PC-9 (cell line): ENCODE measurements at regions not wholly inside any gene's neighbourhood (a gene's known extent, or its start where the extent isn't known, plus 50 kb on each side); places are given as distances from the start of the nearest gene placed in this dataset.

Experiments used
- BruUV-seq: library from RNA; stranded (reverse); fragments of 400-500 nt; replicated peaks from 2 replicates; lab custom pipeline; 2021; lab: Mats Ljungman, UMichigan
- CTCF ChIA-PET: fragments of 300-600 bp; sonication (Branson Sonifier 250); formaldehyde crosslinking; loops from one replicate; lab custom pipeline; 2022; ENCODE audit warnings: antibody characterized with exemption; lab: Charles Lee
- POLR2A ChIA-PET: fragments of 300-600 bp; sonication (Branson Sonifier 250); formaldehyde crosslinking; loops from one replicate; lab custom pipeline; 2022; ENCODE audit warnings: antibody characterized with exemption; ENCODE audit not compliant: unreplicated experiment; lab: Charles Lee
- DNase-seq, 2 experiments: peaks; one replicate each; pipeline versions ENCODE4 v3.0.0 to v3.0.0-alpha.2; 2015 to 2022; ENCODE audit warnings: mixed read lengths in 1 of 2
- H2AFZ ChIP-seq: fragments of 200-600 bp; sonication (generic); 2 replicates; pipeline ENCODE4 v1.8.1; 2017; ENCODE audit warnings: antibody characterized with exemption
- H3F3A ChIP-seq: fragments of 200-600 bp; sonication (generic); 2 replicates; pipeline ENCODE4 v1.8.1; 2017; ENCODE audit warnings: antibody characterized with exemption, mild to moderate bottlenecking, low read depth; ENCODE audit not compliant: insufficient read depth
- H3K27ac ChIP-seq: fragments of 200-600 bp; sonication (generic); 2 replicates; pipeline ENCODE4 v1.6.1; 2016; ENCODE audit warnings: mixed run types
- H3K27me3 ChIP-seq: fragments of 200-600 bp; sonication (generic); 2 replicates; pipeline ENCODE4 v1.6.1; 2016; ENCODE audit warnings: low read depth, mixed run types; ENCODE audit not compliant: insufficient read depth
- H3K36me3 ChIP-seq: fragments of 200-600 bp; sonication (generic); 2 replicates; pipeline ENCODE4 v1.6.1; 2016; ENCODE audit warnings: low read depth, mixed run types
- H3K4me1 ChIP-seq: fragments of 200-600 bp; sonication (generic); replicated peaks from 2 replicates; pipeline ENCODE4 v1.6.1; 2016; ENCODE audit warnings: mixed run types; ENCODE audit not compliant: insufficient read depth
- H3K4me2 ChIP-seq: fragments of 200-600 bp; sonication (generic); 2 replicates; pipeline ENCODE4 v1.6.1; 2017; ENCODE audit warnings: mixed run types
- H3K4me3 ChIP-seq: fragments of 200-600 bp; sonication (generic); 2 replicates; pipeline ENCODE4 v1.6.1; 2016; ENCODE audit warnings: mixed run types
- H3K79me2 ChIP-seq: fragments of 200-600 bp; sonication (generic); 2 replicates; pipeline ENCODE4 v1.6.1; 2017; ENCODE audit warnings: low read depth, mixed run types
- H3K9me2 ChIP-seq: fragments of 200-600 bp; sonication (generic); 2 replicates; pipeline ENCODE4 v1.8.1; 2017; ENCODE audit warnings: mild to moderate bottlenecking; ENCODE audit not compliant: insufficient read depth
- H3K9me3 ChIP-seq: fragments of 200-600 bp; sonication (generic); 2 replicates; pipeline ENCODE4 v1.8.1; 2016; ENCODE audit warnings: low read depth; ENCODE audit not compliant: insufficient read depth
- H4K20me1 ChIP-seq: fragments of 200-600 bp; sonication (generic); 2 replicates; pipeline ENCODE4 v1.8.1; 2017; ENCODE audit not compliant: insufficient read depth
- EZH2 ChIP-seq: fragments of 200-600 bp; sonication (generic); IDR thresholded peaks from 2 replicates; pipeline ENCODE4 v1.8.0; 2017; ENCODE audit warnings: antibody characterized with exemption, low read depth
- intact Hi-C: fragments of 100-400 bp; cut with micrococcal nuclease; formaldehyde crosslinking; loops from one replicate; pipeline ENCODE4 v1.10.0; 2022; ENCODE audit not compliant: unreplicated experiment
- TF ChIP-seq, protein P1 (sequence below): fragments of 200-600 bp; sonication (generic); conservative IDR thresholded peaks from 2 replicates; pipeline ENCODE4 v1.6.1; 2017; ENCODE audit warnings: mixed run types, antibody characterized with exemption, mild to moderate bottlenecking, moderate library complexity

DNA sequence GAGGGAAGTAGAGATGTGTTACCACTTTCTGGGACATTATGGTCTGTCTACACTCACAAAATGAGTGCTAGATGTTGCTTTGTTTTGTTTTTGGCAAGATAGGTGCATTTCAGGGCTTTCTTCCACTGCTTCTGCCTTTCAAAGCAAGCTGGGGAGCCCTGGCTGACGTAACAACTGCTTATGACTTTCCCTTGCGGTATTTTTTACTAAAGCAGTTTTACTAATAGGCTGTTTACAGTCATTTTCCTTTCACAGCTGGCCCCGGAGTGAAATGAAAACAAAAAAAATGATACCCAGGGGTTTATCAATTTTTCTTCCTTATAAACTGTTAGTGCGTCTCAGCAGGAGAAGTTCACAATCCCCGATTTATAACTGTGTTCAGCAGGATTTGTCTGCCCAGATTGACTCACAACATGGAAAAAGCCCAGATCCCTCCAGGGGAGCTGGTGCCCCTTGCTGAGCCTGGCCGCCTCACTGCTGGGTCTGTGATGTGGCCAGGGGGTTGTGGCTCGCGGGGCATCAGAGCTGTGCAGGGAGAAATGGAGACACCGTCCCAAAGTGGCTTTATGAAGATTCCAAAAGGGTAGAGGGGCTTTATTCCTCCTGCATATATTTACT, 184.4 kb upstream of the HS3ST3A1 start:
- intact Hi-C loops, result no loop called here
- Histone ChIP-seq H3K4me1 (no peaks in the 10 kb centered on the region), H4K20me1 (no peaks in the 10 kb centered on the region), H3K4me3 (no peak overlapping the region), H3K27ac (no peak overlapping the region), H3K4me2 (no peak overlapping the region), H3K79me2 (no peaks in the 10 kb centered on the region), H3K36me3 (no peaks in the 10 kb centered on the region), H3K9me3 (no peaks in the 10 kb centered on the region), H3K27me3 (no peaks in the 10 kb centered on the region), H3K9me2 (no peaks in the 10 kb centered on the region), H3F3A (no peaks in the 10 kb centered on the region), H2AFZ (no peak overlapping the region)
- ChIA-PET CTCF (interaction anchor here (0.7 kb wide), 1 partner anchor 1027 kb away, joined by 11 read pairs; no protein-coding TSS in a partner anchor), POLR2A (no interaction called here)
- TF ChIP-seq, protein P1, sequence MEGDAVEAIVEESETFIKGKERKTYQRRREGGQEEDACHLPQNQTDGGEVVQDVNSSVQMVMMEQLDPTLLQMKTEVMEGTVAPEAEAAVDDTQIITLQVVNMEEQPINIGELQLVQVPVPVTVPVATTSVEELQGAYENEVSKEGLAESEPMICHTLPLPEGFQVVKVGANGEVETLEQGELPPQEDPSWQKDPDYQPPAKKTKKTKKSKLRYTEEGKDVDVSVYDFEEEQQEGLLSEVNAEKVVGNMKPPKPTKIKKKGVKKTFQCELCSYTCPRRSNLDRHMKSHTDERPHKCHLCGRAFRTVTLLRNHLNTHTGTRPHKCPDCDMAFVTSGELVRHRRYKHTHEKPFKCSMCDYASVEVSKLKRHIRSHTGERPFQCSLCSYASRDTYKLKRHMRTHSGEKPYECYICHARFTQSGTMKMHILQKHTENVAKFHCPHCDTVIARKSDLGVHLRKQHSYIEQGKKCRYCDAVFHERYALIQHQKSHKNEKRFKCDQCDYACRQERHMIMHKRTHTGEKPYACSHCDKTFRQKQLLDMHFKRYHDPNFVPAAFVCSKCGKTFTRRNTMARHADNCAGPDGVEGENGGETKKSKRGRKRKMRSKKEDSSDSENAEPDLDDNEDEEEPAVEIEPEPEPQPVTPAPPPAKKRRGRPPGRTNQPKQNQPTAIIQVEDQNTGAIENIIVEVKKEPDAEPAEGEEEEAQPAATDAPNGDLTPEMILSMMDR, result no peak
- no peak for TF ChIP-seq EZH2
- BruUV-seq, result no TSS peak
- DNase-seq, result no peak

DNA sequence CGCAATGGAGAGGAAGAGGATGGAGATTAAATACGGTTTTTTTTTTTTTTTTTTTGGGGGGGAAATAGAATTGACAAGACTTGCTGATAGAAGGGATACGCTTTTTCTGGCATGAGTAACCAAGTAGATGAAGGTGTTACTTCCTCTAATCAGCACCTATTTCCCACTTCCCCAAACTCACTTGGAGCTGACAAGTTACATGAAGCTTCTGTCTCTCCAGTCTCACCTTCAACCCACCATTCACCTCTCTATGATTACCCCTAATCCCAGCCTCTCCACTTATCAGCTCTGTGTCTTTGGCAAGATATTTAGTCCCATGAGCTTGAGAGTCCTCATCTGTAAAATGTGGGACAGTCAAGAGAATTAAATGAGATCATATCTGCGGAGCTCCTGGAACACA, 185.9 kb upstream of the HS3ST3A1 start:
- Histone ChIP-seq H4K20me1 (no peaks in the 10 kb centered on the region), H3K4me2 (no peak overlapping the region), H3K4me1 (no peaks in the 10 kb centered on the region), H2AFZ (no peak overlapping the region), H3K9me3 (no peaks in the 10 kb centered on the region), H3K79me2 (no peaks in the 10 kb centered on the region), H3K9me2 (no peaks in the 10 kb centered on the region), H3K27me3 (no peaks in the 10 kb centered on the region), H3F3A (no peaks in the 10 kb centered on the region), H3K27ac (no peak overlapping the region), H3K36me3 (no peaks in the 10 kb centered on the region), H3K4me3 (no peak overlapping the region)
- ChIA-PET CTCF (no interaction called here), POLR2A (no interaction called here)
- intact Hi-C loops, result no loop called here
- TF ChIP-seq, protein P1, result no peak
- TF ChIP-seq EZH2, result no peak
- no peak for DNase-seq
- BruUV-seq, result no TSS peak

DNA sequence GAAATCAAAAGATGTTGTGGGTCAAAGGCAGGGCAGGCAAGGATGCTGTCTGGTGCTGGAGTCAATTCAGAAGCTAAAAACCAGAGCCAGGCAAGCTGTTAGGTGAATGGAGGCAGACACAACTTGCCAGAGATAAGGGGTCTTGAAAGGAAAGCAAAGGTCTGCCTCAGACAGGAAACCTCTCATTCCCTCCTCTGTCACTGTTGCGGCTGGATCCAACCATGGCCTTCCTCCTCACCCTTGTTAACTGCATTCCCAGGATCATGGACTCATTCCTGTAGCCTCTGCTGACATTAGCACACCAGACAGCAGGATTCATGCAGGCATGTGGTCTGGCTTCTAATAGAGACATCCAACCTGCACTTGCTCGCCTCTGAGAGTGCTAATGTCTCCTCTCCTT, 186.7 kb upstream of the HS3ST3A1 start:
- Histone ChIP-seq H3K79me2 (no peaks in the 10 kb centered on the region), H3K27ac (no peak overlapping the region), H3K4me1 (no peaks in the 10 kb centered on the region), H3K36me3 (no peaks in the 10 kb centered on the region), H3K4me3 (no peak overlapping the region), H3F3A (no peaks in the 10 kb centered on the region), H4K20me1 (no peaks in the 10 kb centered on the region), H3K9me3 (no peaks in the 10 kb centered on the region), H2AFZ (no peak overlapping the region), H3K9me2 (no peaks in the 10 kb centered on the region), H3K4me2 (no peak overlapping the region), H3K27me3 (no peaks in the 10 kb centered on the region)
- intact Hi-C loops, result no loop called here
- DNase-seq, result no peak
- ChIA-PET POLR2A (no interaction called here), CTCF (no interaction called here)
- no TSS peak for BruUV-seq
- TF ChIP-seq, protein P1, result no peak
- no peak for TF ChIP-seq EZH2
